HepG2 (cell line): ENCODE measurements at regions not wholly inside any gene's neighbourhood (a gene's known extent, or its start where the extent isn't known, plus 50 kb on each side); places are given as distances from the start of the nearest gene placed in this dataset.

Source experiments
- DPF2 ChIP-seq: sonication (generic); formaldehyde crosslinking; IDR thresholded peaks from 2 replicates; pipeline ENCODE4 v1.4.0; 2020; ENCODE audit warnings: mild to moderate bottlenecking, low read depth, missing genetic modification reagents, borderline replicate concordance
- EEA1 ChIP-seq: sonication (generic); formaldehyde crosslinking; IDR thresholded peaks from 2 replicates; pipeline ENCODE4 v1.5.1; 2020; ENCODE audit warnings: mild to moderate bottlenecking, missing genetic modification reagents, borderline replicate concordance
- KDM3A ChIP-seq: IDR thresholded peaks from 2 replicates; pipeline ENCODE4 v1.6.1; 2018; ENCODE audit warnings: low read depth, missing compliant biosample characterization
- KMT2B ChIP-seq: IDR thresholded peaks from 2 replicates; pipeline ENCODE4 v1.6.1; 2016; ENCODE audit warnings: missing genetic modification reagents, missing compliant biosample characterization
- MIER3 ChIP-seq: IDR thresholded peaks from 2 replicates; pipeline ENCODE4 v1.6.1; 2016; ENCODE audit warnings: missing compliant biosample characterization, borderline replicate concordance
- SAFB2 ChIP-seq: sonication (generic); formaldehyde crosslinking; IDR thresholded peaks from 2 replicates; pipeline ENCODE4 v1.5.1; 2020; ENCODE audit warnings: missing genetic modification reagents, low read depth, mild to moderate bottlenecking, borderline replicate concordance
- THYN1 ChIP-seq: sonication (generic); formaldehyde crosslinking; IDR thresholded peaks from 2 replicates; pipeline ENCODE4 v1.8.1; 2023; ENCODE audit warnings: low read depth, mild to moderate bottlenecking, moderate library complexity, missing genetic modification reagents, borderline replicate concordance
- ZNF263 ChIP-seq: sonication (generic); formaldehyde crosslinking; IDR thresholded peaks from 2 replicates; pipeline ENCODE4 v1.4.0; 2020; ENCODE audit warnings: missing genetic modification reagents
- ZSCAN12 ChIP-seq: sonication (generic); formaldehyde crosslinking; IDR thresholded peaks from 2 replicates; pipeline ENCODE4 v1.9.0; 2021; ENCODE audit warnings: mild to moderate bottlenecking, missing genetic modification reagents
- TF ChIP-seq, protein P1 (sequence below), 2 experiments: sonication (generic) in 1 of 2; formaldehyde crosslinking in 1 of 2; IDR thresholded peaks; 2 replicates each; pipeline versions ENCODE4 v1.4.0 to v1.6.1; 2016 to 2020; ENCODE audit warnings: borderline replicate concordance in 1 of 2, low read depth in 1 of 2, mild to moderate bottlenecking in 1 of 2, missing genetic modification reagents in 1 of 2
- TF ChIP-seq, protein P2 (sequence below): sonication (generic); formaldehyde crosslinking; IDR thresholded peaks from 2 replicates; pipeline ENCODE4 v1.8.1; 2023; ENCODE audit warnings: missing genetic modification reagents, inconsistent platforms, borderline replicate concordance
- TF ChIP-seq, protein P3 (sequence below): sonication (generic); formaldehyde crosslinking; IDR thresholded peaks from 2 replicates; pipeline ENCODE4 v1.4.0; 2020; ENCODE audit warnings: missing genetic modification reagents
- TF ChIP-seq, protein P4 (sequence below): sonication (generic); formaldehyde crosslinking; IDR thresholded peaks from 2 replicates; pipeline ENCODE4 v1.5.1; 2020; ENCODE audit warnings: missing genetic modification reagents, mild to moderate bottlenecking, borderline replicate concordance
- TF ChIP-seq, protein P5 (sequence below): sonication (generic); formaldehyde crosslinking; conservative IDR thresholded peaks from 2 replicates; pipeline ENCODE4 v1.4.0; 2020; ENCODE audit warnings: missing genetic modification reagents

DNA sequence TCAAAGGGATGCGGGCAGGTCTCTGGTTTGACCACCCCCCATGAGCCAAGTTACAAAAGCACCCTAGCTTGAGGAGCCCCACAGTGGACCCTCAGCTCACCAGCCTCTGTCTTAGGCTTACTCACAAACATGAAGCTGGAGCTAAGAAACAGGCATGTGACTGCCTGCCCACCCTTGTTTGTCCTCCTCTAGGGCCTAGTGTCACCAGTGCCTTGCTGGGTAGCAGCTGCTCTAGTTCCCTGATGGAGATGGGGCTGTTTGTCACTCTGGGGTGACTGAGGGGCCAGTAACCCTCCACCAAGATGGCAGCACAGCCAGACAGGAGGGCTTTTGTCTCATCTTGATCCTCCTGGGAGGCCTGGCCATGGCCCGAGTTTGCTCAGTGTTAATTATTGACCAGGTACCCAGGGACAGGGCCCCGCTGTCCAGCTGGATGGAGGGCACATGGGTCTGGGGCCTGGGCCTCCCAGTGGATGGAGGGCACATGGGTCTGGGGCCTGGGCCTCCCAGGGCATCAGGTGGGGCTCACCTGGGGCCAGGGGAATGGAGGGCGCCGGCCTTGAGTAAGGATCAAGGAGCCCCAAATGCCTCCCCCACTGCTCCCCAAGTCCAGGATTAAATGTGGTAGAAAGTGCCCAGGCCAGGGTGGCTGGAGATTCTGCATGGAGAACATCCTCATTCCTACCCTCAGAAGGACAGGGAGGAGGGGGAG is 185.9 kb upstream of the HAAO start (continued):
- TF ChIP-seq, protein P1, sequence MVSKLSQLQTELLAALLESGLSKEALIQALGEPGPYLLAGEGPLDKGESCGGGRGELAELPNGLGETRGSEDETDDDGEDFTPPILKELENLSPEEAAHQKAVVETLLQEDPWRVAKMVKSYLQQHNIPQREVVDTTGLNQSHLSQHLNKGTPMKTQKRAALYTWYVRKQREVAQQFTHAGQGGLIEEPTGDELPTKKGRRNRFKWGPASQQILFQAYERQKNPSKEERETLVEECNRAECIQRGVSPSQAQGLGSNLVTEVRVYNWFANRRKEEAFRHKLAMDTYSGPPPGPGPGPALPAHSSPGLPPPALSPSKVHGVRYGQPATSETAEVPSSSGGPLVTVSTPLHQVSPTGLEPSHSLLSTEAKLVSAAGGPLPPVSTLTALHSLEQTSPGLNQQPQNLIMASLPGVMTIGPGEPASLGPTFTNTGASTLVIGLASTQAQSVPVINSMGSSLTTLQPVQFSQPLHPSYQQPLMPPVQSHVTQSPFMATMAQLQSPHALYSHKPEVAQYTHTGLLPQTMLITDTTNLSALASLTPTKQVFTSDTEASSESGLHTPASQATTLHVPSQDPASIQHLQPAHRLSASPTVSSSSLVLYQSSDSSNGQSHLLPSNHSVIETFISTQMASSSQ (IDR thresholded peaks at IDR 0.05; ENCODE audit: low read depth) = peak; percentile 100
- TF ChIP-seq, protein P1 (CRISPR knock-in tag; IDR thresholded peaks at IDR 0.05; ENCODE audit: borderline replicate concordance) = peak; percentile 100
- TF ChIP-seq ZNF263 (CRISPR knock-in tag) = peak; percentile 76
- TF ChIP-seq EEA1 (CRISPR knock-in tag) = no peak; the same call in 1 of the 2 replicates
- TF ChIP-seq THYN1 (CRISPR knock-in tag) = no peak
- TF ChIP-seq, protein P2, sequence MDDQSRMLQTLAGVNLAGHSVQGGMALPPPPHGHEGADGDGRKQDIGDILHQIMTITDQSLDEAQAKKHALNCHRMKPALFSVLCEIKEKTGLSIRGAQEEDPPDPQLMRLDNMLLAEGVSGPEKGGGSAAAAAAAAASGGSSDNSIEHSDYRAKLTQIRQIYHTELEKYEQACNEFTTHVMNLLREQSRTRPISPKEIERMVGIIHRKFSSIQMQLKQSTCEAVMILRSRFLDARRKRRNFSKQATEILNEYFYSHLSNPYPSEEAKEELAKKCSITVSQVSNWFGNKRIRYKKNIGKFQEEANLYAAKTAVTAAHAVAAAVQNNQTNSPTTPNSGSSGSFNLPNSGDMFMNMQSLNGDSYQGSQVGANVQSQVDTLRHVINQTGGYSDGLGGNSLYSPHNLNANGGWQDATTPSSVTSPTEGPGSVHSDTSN (CRISPR knock-in tag) = no peak; the same call in 1 of the 2 replicates
- peak; percentile 95 for TF ChIP-seq KDM3A (CRISPR knock-in tag)
- TF ChIP-seq, protein P3, sequence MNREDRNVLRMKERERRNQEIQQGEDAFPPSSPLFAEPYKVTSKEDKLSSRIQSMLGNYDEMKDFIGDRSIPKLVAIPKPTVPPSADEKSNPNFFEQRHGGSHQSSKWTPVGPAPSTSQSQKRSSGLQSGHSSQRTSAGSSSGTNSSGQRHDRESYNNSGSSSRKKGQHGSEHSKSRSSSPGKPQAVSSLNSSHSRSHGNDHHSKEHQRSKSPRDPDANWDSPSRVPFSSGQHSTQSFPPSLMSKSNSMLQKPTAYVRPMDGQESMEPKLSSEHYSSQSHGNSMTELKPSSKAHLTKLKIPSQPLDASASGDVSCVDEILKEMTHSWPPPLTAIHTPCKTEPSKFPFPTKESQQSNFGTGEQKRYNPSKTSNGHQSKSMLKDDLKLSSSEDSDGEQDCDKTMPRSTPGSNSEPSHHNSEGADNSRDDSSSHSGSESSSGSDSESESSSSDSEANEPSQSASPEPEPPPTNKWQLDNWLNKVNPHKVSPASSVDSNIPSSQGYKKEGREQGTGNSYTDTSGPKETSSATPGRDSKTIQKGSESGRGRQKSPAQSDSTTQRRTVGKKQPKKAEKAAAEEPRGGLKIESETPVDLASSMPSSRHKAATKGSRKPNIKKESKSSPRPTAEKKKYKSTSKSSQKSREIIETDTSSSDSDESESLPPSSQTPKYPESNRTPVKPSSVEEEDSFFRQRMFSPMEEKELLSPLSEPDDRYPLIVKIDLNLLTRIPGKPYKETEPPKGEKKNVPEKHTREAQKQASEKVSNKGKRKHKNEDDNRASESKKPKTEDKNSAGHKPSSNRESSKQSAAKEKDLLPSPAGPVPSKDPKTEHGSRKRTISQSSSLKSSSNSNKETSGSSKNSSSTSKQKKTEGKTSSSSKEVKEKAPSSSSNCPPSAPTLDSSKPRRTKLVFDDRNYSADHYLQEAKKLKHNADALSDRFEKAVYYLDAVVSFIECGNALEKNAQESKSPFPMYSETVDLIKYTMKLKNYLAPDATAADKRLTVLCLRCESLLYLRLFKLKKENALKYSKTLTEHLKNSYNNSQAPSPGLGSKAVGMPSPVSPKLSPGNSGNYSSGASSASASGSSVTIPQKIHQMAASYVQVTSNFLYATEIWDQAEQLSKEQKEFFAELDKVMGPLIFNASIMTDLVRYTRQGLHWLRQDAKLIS (CRISPR knock-in tag) = no peak; the same call in 1 of the 2 replicates
- peak; percentile 83; the same call in 1 of the 2 replicates for TF ChIP-seq SAFB2
- TF ChIP-seq, protein P4, sequence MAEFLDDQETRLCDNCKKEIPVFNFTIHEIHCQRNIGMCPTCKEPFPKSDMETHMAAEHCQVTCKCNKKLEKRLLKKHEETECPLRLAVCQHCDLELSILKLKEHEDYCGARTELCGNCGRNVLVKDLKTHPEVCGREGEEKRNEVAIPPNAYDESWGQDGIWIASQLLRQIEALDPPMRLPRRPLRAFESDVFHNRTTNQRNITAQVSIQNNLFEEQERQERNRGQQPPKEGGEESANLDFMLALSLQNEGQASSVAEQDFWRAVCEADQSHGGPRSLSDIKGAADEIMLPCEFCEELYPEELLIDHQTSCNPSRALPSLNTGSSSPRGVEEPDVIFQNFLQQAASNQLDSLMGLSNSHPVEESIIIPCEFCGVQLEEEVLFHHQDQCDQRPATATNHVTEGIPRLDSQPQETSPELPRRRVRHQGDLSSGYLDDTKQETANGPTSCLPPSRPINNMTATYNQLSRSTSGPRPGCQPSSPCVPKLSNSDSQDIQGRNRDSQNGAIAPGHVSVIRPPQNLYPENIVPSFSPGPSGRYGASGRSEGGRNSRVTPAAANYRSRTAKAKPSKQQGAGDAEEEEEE = peak; percentile 96; the same call in 1 of the 2 replicates
- 0 out of 2 replicates have a peak, but pooled peaks have one; percentile 72 for TF ChIP-seq KMT2B (CRISPR knock-in tag)
- TF ChIP-seq, protein P5, sequence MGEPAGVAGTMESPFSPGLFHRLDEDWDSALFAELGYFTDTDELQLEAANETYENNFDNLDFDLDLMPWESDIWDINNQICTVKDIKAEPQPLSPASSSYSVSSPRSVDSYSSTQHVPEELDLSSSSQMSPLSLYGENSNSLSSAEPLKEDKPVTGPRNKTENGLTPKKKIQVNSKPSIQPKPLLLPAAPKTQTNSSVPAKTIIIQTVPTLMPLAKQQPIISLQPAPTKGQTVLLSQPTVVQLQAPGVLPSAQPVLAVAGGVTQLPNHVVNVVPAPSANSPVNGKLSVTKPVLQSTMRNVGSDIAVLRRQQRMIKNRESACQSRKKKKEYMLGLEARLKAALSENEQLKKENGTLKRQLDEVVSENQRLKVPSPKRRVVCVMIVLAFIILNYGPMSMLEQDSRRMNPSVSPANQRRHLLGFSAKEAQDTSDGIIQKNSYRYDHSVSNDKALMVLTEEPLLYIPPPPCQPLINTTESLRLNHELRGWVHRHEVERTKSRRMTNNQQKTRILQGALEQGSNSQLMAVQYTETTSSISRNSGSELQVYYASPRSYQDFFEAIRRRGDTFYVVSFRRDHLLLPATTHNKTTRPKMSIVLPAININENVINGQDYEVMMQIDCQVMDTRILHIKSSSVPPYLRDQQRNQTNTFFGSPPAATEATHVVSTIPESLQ (CRISPR knock-in tag) = 0 out of 2 replicates have a peak, but pooled peaks have one; percentile 82
- no peak for TF ChIP-seq ZSCAN12 (CRISPR knock-in tag)
- TF ChIP-seq DPF2 (CRISPR knock-in tag) = peak; percentile 92; the same call in 1 of the 2 replicates
- TF ChIP-seq MIER3 (CRISPR knock-in tag) = peak; percentile 92; the same call in 1 of the 2 replicates
